PC-3 (cell line): ENCODE measurements at regions not wholly inside any gene's neighbourhood (a gene's known extent, or its start where the extent isn't known, plus 50 kb on each side); places are given as distances from the start of the nearest gene placed in this dataset.

ENCODE experiments used
- ATAC-seq: fragments of 200-7000 bp; cut with Tn5 transposase; 2 replicates; pipeline ENCODE4 v1.9.1; 2020; ENCODE audit warnings: mild to moderate bottlenecking, moderate library complexity
- BruUV-seq: library from RNA; stranded (reverse); fragments of 400-500 nt; replicated peaks from 2 replicates; lab custom pipeline; 2021; lab: Mats Ljungman, UMichigan
- CTCF ChIA-PET: fragments of 300-600 bp; sonication (Branson Sonifier 250); formaldehyde crosslinking; loops from one replicate; lab custom pipeline; 2022; ENCODE audit warnings: antibody characterized with exemption; lab: Charles Lee
- POLR2A ChIA-PET: fragments of 300-600 bp; sonication (Branson Sonifier 250); formaldehyde crosslinking; loops from one replicate; lab custom pipeline; 2022; ENCODE audit warnings: antibody characterized with exemption; ENCODE audit not compliant: unreplicated experiment; lab: Charles Lee
- DNase-seq: peaks from one replicate; pipeline ENCODE4 v3.0.0-alpha.2; 2015
- H2AFZ ChIP-seq: fragments of 300-600 bp; sonication (generic); 2 replicates; pipeline ENCODE4 v1.6.0; 2016; ENCODE audit warnings: antibody characterized with exemption, low read length
- H3F3A ChIP-seq: fragments of 300-600 bp; sonication (generic); one replicate; pipeline ENCODE4 v1.6.0; 2017; ENCODE audit warnings: antibody characterized with exemption, low read length, control low read depth, mild to moderate bottlenecking; ENCODE audit not compliant: unreplicated experiment
- H3K27ac ChIP-seq: fragments of 300-600 bp; sonication (generic); 2 replicates; pipeline ENCODE4 v1.5.1; 2016; ENCODE audit warnings: mild to moderate bottlenecking, low read length
- H3K27me3 ChIP-seq: fragments of 300-600 bp; sonication (generic); 2 replicates; pipeline ENCODE4 v1.6.1; 2016; ENCODE audit warnings: low read length, mixed read lengths
- H3K36me3 ChIP-seq: fragments of 300-600 bp; sonication (generic); 2 replicates; pipeline ENCODE4 v1.6.1; 2016; ENCODE audit warnings: low read depth, mixed run types, low read length, mixed read lengths
- H3K4me1 ChIP-seq: fragments of 300-600 bp; sonication (generic); 2 replicates; pipeline ENCODE4 v1.5.1; 2016; ENCODE audit warnings: low read length; ENCODE audit not compliant: insufficient read depth
- H3K4me2 ChIP-seq: fragments of 300-600 bp; sonication (generic); 2 replicates; pipeline ENCODE4 v1.6.0; 2016; ENCODE audit warnings: low read length
- H3K4me3 ChIP-seq: fragments of 300-600 bp; sonication (generic); 2 replicates; pipeline ENCODE4 v1.5.1; 2016; ENCODE audit warnings: mild to moderate bottlenecking, low read length, mixed read lengths
- H3K79me2 ChIP-seq: fragments of 300-600 bp; sonication (generic); 2 replicates; pipeline ENCODE4 v1.6.1; 2017; ENCODE audit warnings: low read length, mixed read lengths
- H3K9ac ChIP-seq: fragments of 300-600 bp; sonication (generic); 2 replicates; pipeline ENCODE4 v1.6.0; 2016; ENCODE audit warnings: mild to moderate bottlenecking, low read length
- H3K9me2 ChIP-seq: fragments of 300-600 bp; sonication (generic); replicated peaks from 2 replicates; pipeline ENCODE4 v1.6.1; 2016; ENCODE audit warnings: mixed run types, low read length, mixed read lengths
- H3K9me3 ChIP-seq: fragments of 300-600 bp; sonication (generic); 2 replicates; pipeline ENCODE4 v1.6.1; 2016; ENCODE audit warnings: low read length, mixed read lengths
- H4K20me1 ChIP-seq: fragments of 300-600 bp; sonication (generic); 2 replicates; pipeline ENCODE4 v1.6.1; 2016; ENCODE audit warnings: low read length, mixed read lengths
- EZH2 ChIP-seq: fragments of 300-600 bp; sonication (generic); IDR thresholded peaks from one replicate; pipeline ENCODE4 v1.6.1; 2017; ENCODE audit warnings: antibody characterized with exemption, mild to moderate bottlenecking, low read length; ENCODE audit not compliant: unreplicated experiment
- EZH2phosphoT487 ChIP-seq: fragments of 300-600 bp; sonication (generic); IDR thresholded peaks from 2 replicates; pipeline ENCODE4 v1.6.1; 2018; ENCODE audit warnings: mild to moderate bottlenecking, antibody characterized with exemption, low read length, borderline replicate concordance
- intact Hi-C: fragments of 100-400 bp; cut with micrococcal nuclease; formaldehyde crosslinking; loops from 2 replicates; pipeline ENCODE4 v1.9.0; 2023
- TF ChIP-seq, protein P1 (sequence below): fragments of 300-600 bp; sonication (generic); conservative IDR thresholded peaks from 2 replicates; pipeline ENCODE4 v1.5.1; 2017; ENCODE audit warnings: antibody characterized with exemption, low read depth, mild to moderate bottlenecking, low read length

DNA sequence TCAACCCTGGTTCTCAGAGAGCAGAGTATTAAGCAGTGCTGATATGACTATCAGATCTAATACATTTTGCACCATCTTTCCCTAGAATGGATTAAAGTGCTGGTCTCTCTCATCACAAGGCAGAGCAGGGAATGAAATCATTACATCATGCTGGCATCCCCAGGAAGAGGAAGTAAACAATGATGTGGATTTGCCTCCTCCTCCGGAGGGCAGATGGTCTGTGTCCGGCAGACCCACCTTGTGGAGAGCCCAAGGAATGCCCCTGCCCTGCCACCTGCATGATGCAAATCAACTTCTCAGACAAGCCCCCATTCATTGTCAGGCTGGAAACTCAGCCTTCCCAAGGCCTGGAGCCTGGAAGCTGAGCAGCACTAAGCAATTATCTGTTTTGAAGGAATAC lies 1149.1 kb downstream of the VRK1 start:
- H3K27me3 ChIP-seq, result no peaks in the 10 kb centered on the region
- H2AFZ ChIP-seq, result no peak overlapping the region
- no peak overlapping the region for H3K4me2 ChIP-seq
- no peak overlapping the region for H3K4me3 ChIP-seq
- no peaks in the 10 kb centered on the region for H3F3A ChIP-seq
- DNase-seq (no peak), ATAC-seq (no peak)
- intact Hi-C loops, result no loop called here
- no peaks in the 10 kb centered on the region for H3K9me3 ChIP-seq
- ChIA-PET CTCF (no interaction called here), POLR2A (no interaction called here)
- no TSS peak for BruUV-seq
- H4K20me1 ChIP-seq, result no peaks in the 10 kb centered on the region
- no peaks in the 10 kb centered on the region for H3K79me2 ChIP-seq
- no peak overlapping the region for H3K27ac ChIP-seq
- H3K9me2 ChIP-seq, result no peaks in the 10 kb centered on the region
- H3K36me3 ChIP-seq, result no peaks in the 10 kb centered on the region
- H3K9ac ChIP-seq, result no peak overlapping the region
- TF ChIP-seq EZH2phosphoT487 (no peak), EZH2 (no peak)
- TF ChIP-seq, protein P1, sequence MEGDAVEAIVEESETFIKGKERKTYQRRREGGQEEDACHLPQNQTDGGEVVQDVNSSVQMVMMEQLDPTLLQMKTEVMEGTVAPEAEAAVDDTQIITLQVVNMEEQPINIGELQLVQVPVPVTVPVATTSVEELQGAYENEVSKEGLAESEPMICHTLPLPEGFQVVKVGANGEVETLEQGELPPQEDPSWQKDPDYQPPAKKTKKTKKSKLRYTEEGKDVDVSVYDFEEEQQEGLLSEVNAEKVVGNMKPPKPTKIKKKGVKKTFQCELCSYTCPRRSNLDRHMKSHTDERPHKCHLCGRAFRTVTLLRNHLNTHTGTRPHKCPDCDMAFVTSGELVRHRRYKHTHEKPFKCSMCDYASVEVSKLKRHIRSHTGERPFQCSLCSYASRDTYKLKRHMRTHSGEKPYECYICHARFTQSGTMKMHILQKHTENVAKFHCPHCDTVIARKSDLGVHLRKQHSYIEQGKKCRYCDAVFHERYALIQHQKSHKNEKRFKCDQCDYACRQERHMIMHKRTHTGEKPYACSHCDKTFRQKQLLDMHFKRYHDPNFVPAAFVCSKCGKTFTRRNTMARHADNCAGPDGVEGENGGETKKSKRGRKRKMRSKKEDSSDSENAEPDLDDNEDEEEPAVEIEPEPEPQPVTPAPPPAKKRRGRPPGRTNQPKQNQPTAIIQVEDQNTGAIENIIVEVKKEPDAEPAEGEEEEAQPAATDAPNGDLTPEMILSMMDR, result no peak
- H3K4me1 ChIP-seq, result no peaks in the 10 kb centered on the region

DNA sequence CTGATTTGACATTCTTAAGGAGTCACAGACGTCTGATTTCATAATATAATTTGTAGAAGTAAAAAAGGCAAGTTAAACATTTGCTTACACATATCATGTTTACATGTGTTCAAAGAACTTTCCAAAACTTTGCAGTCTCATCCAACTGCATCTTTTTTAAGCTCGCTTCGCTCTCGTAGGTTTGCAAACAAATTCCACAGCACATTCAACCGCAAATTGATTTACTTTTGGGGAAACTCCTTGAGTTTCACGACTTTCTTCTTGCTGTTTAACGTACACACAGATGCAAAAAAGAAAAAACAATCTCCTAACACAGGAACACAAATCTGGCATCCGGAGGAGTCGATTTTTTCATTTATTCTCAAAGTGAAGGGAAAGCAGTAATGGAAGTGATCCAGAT lies 1149.5 kb downstream of the VRK1 start:
- BruUV-seq, result no TSS peak
- Histone ChIP-seq H3K27me3 (no peaks in the 10 kb centered on the region), H3K4me2 (no peak overlapping the region), H3K9ac (no peak overlapping the region), H2AFZ (no peak overlapping the region), H3K4me3 (no peak overlapping the region), H3K79me2 (no peaks in the 10 kb centered on the region), H3K9me3 (no peaks in the 10 kb centered on the region), H3K4me1 (no peaks in the 10 kb centered on the region), H3F3A (no peaks in the 10 kb centered on the region), H3K36me3 (no peaks in the 10 kb centered on the region), H3K27ac (no peak overlapping the region), H3K9me2 (no peaks in the 10 kb centered on the region), H4K20me1 (no peaks in the 10 kb centered on the region)
- POLR2A ChIA-PET, result no interaction called here
- intact Hi-C loops, result no loop called here
- TF ChIP-seq EZH2phosphoT487, result no peak
- TF ChIP-seq, protein P1, result no peak
- TF ChIP-seq EZH2, result no peak
- CTCF ChIA-PET, result no interaction called here
- no peak for ATAC-seq
- no peak for DNase-seq

DNA sequence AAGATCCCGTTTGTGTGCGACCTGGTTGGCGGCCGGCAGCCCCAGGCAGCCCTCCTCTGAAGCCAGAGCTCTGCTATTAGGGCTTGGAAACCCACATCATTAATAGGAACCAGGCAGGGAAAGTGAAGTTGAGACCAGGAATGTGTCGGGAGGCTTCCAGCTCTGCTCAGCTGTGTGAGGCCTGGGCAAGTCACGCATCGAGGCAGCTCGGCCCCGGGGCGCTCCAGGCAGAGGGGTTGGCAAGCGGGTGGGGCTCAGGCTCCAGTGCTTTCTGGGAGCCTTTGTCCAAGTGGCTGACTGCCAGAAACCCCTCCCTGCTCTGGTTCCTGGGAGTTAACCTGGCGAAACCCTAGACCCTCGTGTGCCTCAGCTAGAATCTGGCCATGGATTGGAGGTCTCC lies 1151.7 kb downstream of the VRK1 start:
- H2AFZ ChIP-seq, result no peak overlapping the region
- no peaks in the 10 kb centered on the region for H3F3A ChIP-seq
- H3K27ac ChIP-seq, result no peak overlapping the region
- H3K36me3 ChIP-seq, result no peaks in the 10 kb centered on the region
- BruUV-seq, result no TSS peak
- H3K9me3 ChIP-seq, result no peaks in the 10 kb centered on the region
- intact Hi-C loops, result no loop called here
- ATAC-seq (no peak), DNase-seq (no peak)
- TF ChIP-seq EZH2 (no peak), EZH2phosphoT487 (no peak)
- TF ChIP-seq, protein P1, result no peak
- H3K4me2 ChIP-seq, result no peak overlapping the region
- no peaks in the 10 kb centered on the region for H3K9me2 ChIP-seq
- no peaks in the 10 kb centered on the region for H3K27me3 ChIP-seq
- H3K9ac ChIP-seq, result no peak overlapping the region
- CTCF ChIA-PET, result no interaction called here
- POLR2A ChIA-PET, result no interaction called here
- H4K20me1 ChIP-seq, result no peaks in the 10 kb centered on the region
- no peak overlapping the region for H3K4me3 ChIP-seq
- H3K79me2 ChIP-seq, result no peaks in the 10 kb centered on the region
- H3K4me1 ChIP-seq, result no peaks in the 10 kb centered on the region
